Body of pancreas (tissue), 4 donors: ENCODE measurements at regions not wholly inside any gene's neighbourhood (a gene's known extent, or its start where the extent isn't known, plus 50 kb on each side); places are given as distances from the start of the nearest gene placed in this dataset.

Experiments used
- POLR2A ChIP-seq, 3 donors: fragments of 450-650 bp; IDR thresholded peaks; one replicate each; pipeline ENCODE4 v1.6.1; 2016; ENCODE audit warnings: antibody characterized with exemption in 3 of 3, mild to moderate bottlenecking in 2 of 3
- TF ChIP-seq, protein P1 (sequence below), 7 experiments: fragments of 450-650 bp in 4 of 7; fragments of 200-600 bp in 3 of 7; sonication (generic) in 3 of 7; IDR thresholded peaks; one replicate each; pipeline ENCODE4 v1.5.1; 2016 to 2019; ENCODE audit warnings: antibody characterized with exemption in 7 of 7

DNA sequence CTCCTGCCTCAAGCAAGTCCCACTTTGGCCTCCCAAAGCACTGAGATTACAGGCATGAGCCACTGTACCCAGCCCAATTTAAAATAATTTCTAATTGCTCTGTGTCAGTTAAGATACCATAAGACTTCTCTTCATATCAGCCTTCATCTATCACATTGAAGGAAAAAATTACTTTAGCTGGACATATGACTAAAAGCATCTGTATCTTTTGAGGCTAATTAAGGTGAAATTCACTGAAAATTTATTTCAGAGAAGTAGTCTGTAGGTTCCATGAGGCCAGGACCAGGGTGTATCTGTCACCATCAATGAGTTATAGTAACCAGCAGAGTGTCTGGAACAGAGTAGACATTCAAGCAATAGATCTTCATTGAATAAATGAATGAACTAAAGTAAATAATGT is 205.2 kb upstream of the PHYHIPL start:
- TF ChIP-seq POLR2A (IDR thresholded peaks at IDR 0.05) = no peak
- TF ChIP-seq, protein P1, sequence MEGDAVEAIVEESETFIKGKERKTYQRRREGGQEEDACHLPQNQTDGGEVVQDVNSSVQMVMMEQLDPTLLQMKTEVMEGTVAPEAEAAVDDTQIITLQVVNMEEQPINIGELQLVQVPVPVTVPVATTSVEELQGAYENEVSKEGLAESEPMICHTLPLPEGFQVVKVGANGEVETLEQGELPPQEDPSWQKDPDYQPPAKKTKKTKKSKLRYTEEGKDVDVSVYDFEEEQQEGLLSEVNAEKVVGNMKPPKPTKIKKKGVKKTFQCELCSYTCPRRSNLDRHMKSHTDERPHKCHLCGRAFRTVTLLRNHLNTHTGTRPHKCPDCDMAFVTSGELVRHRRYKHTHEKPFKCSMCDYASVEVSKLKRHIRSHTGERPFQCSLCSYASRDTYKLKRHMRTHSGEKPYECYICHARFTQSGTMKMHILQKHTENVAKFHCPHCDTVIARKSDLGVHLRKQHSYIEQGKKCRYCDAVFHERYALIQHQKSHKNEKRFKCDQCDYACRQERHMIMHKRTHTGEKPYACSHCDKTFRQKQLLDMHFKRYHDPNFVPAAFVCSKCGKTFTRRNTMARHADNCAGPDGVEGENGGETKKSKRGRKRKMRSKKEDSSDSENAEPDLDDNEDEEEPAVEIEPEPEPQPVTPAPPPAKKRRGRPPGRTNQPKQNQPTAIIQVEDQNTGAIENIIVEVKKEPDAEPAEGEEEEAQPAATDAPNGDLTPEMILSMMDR (IDR thresholded peaks at IDR 0.05) = no peak
